HL-60/S4 (cell line): ENCODE measurements at regions not wholly inside any gene's neighbourhood (a gene's known extent, or its start where the extent isn't known, plus 50 kb on each side); places are given as distances from the start of the nearest gene placed in this dataset.

Experiments used
- in situ Hi-C: fragments of 300-500 bp; cut with MboI; formaldehyde crosslinking; loops from 2 replicates; pipeline ENCODE4 v1.14.3; 2022; ENCODE audit warnings: low sequenced_read_pairs

GRCh38 chr2:47239119-47239969, 63.0 kb upstream of the CALM2 start:
- in situ Hi-C loops = no loop called here

GRCh38 chr2:47238638-47239037, 62.3 kb upstream of the CALM2 start:
- in situ Hi-C loops = no loop called here

- in situ Hi-C loops = no loop called here
These were observed 61.3 kb upstream of the CALM2 start for GRCh38 chr2:47237375-47238334.

GRCh38 chr2:47236503-47237215, 60.3 kb upstream of the CALM2 start:
- in situ Hi-C loops = no loop called here

- in situ Hi-C loops = no loop called here
These were observed 58.8 kb upstream of the CALM2 start for GRCh38 chr2:47235132-47235531.

- in situ Hi-C loops = no loop called here
These were observed 58.1 kb upstream of the CALM2 start for GRCh38 chr2:47234456-47234855.

GRCh38 chr2:47232738-47233415, 56.6 kb upstream of the CALM2 start:
- in situ Hi-C loops = no loop called here

- in situ Hi-C loops = no loop called here
These were observed 54.1 kb upstream of the CALM2 start for GRCh38 chr2:47230418-47230817.

GRCh38 chr2:47227532-47228279, 51.4 kb upstream of the CALM2 start:
- in situ Hi-C loops = no loop called here

- in situ Hi-C loops = no loop called here
These were observed 50.6 kb upstream of the CALM2 start for GRCh38 chr2:47226923-47227220.

- in situ Hi-C loops = no loop called here
These were observed 50.0 kb upstream of the CALM2 start for GRCh38 chr2:47226132-47226922.
